Neutrophil (primary cell): ENCODE measurements at regions not wholly inside any gene's neighbourhood (a gene's known extent, or its start where the extent isn't known, plus 50 kb on each side); places are given as distances from the start of the nearest gene placed in this dataset.
A peak's percentile ranks its signal among the peaks of the same experiment; 100 is the strongest.

Experiments
- H3K27ac ChIP-seq: fragments of 200-600 bp; sonication (generic); 2 replicates; pipeline ENCODE4 v1.5.1; 2016; ENCODE audit warnings: mild to moderate bottlenecking, moderate library complexity
- H3K27me3 ChIP-seq: fragments of 200-600 bp; sonication (generic); 2 replicates; pipeline ENCODE4 v1.6.0; 2016; ENCODE audit warnings: mild to moderate bottlenecking
- H3K36me3 ChIP-seq: fragments of 200-600 bp; sonication (generic); 2 replicates; pipeline ENCODE4 v1.5.1; 2017
- H3K4me1 ChIP-seq, 2 experiments: fragments of 200-600 bp in 1 of 2; sonication (generic) in 1 of 2; 1 replicate in 1 of 2; 2 replicates in 1 of 2; pipeline versions ENCODE4 v1.5.1 to v1.6.1; 2013 to 2016; ENCODE audit warnings: low read depth in 1 of 2, low read length in 1 of 2, mild to moderate bottlenecking in 1 of 2, moderate library complexity in 1 of 2; ENCODE audit not compliant: control insufficient read depth in 1 of 2, insufficient read depth in 1 of 2
- H3K4me3 ChIP-seq, 2 experiments: fragments of 200-600 bp in 1 of 2; sonication (generic) in 1 of 2; 1 replicate in 1 of 2; 2 replicates in 1 of 2; pipeline ENCODE4 v1.5.1; 2013 to 2016; ENCODE audit warnings: low read depth in 1 of 2, low read length in 1 of 2, mild to moderate bottlenecking in 1 of 2, moderate library complexity in 1 of 2
- H3K9me3 ChIP-seq: fragments of 200-600 bp; sonication (generic); 2 replicates; pipeline ENCODE4 v1.5.1; 2016
- CTCF ChIP-seq: fragments of 200-600 bp; sonication (generic); IDR thresholded peaks from 2 replicates; pipeline ENCODE4 v1.5.1; 2016; ENCODE audit warnings: antibody characterized with exemption

- peaks cover 25 to 31% of the 10 kb centered on the region in 2 experiments for H3K4me1 ChIP-seq
- TF ChIP-seq CTCF = no peak
These were observed 273.6 kb downstream of the ADGB start for GRCh38 chr6:146872426-146872785.

GRCh38 chr6:146874278-146875018 lies 275.7 kb downstream of the ADGB start:
- no peaks in the 10 kb centered on the region for H3K36me3 ChIP-seq
- TF ChIP-seq CTCF = no peak
- H3K4me3 ChIP-seq = no peak overlapping the region
- peaks cover 45 to 51% of the 10 kb centered on the region in 2 experiments for H3K4me1 ChIP-seq
- H3K27ac ChIP-seq = no peak overlapping the region
- no peaks in the 10 kb centered on the region for H3K9me3 ChIP-seq
- no peaks in the 10 kb centered on the region for H3K27me3 ChIP-seq

More at GRCh38 chr6:146872426-146872785, 273.6 kb downstream of the ADGB start:
- no peaks in the 10 kb centered on the region for H3K36me3 ChIP-seq
- H3K27ac ChIP-seq = no peak overlapping the region
- no peaks in the 10 kb centered on the region for H3K9me3 ChIP-seq
- H3K4me3 ChIP-seq = no peak overlapping the region
- no peaks in the 10 kb centered on the region for H3K27me3 ChIP-seq

GRCh38 chr6:146875927-146876270 lies 277.1 kb downstream of the ADGB start:
- Histone ChIP-seq H3K27ac (peak overlapping the region; percentile 84), H3K4me1 (peaks cover 46 to 50% of the 10 kb centered on the region in 2 experiments), H3K4me3 (peak overlapping the region in 1 of 2 experiments; percentile 31), H3K36me3 (no peaks in the 10 kb centered on the region), H3K27me3 (no peaks in the 10 kb centered on the region), H3K9me3 (no peaks in the 10 kb centered on the region)
- no peak for TF ChIP-seq CTCF

- peak overlapping the region; percentile 84 for H3K27ac ChIP-seq
- TF ChIP-seq CTCF = no peak
- H3K36me3 ChIP-seq = no peaks in the 10 kb centered on the region
- no peaks in the 10 kb centered on the region for H3K9me3 ChIP-seq
- H3K27me3 ChIP-seq = no peaks in the 10 kb centered on the region
- H3K4me1 ChIP-seq = peaks cover 44 to 48% of the 10 kb centered on the region in 2 experiments
- H3K4me3 ChIP-seq = peak overlapping the region; percentile 15 to 31
These were observed 277.7 kb downstream of the ADGB start for GRCh38 chr6:146876271-146877151.

- Histone ChIP-seq H3K27me3 (no peaks in the 10 kb centered on the region), H3K4me3 (no peak overlapping the region), H3K36me3 (no peaks in the 10 kb centered on the region), H3K9me3 (no peaks in the 10 kb centered on the region), H3K4me1 (peaks cover 44 to 48% of the 10 kb centered on the region in 2 experiments), H3K27ac (peak overlapping the region; percentile 84)
- no peak for TF ChIP-seq CTCF
These were observed 279.6 kb downstream of the ADGB start for GRCh38 chr6:146878168-146878951.
